HG03066 (cell line): ENCODE measurements at regions not wholly inside any gene's neighbourhood (a gene's known extent, or its start where the extent isn't known, plus 50 kb on each side); places are given as distances from the start of the nearest gene placed in this dataset.

ENCODE experiments used
- ATAC-seq: cut with Tn5 transposase; IDR thresholded peaks from one replicate; pipeline ENCODE4 v1.9.1; 2021; ENCODE audit warnings: low read depth; ENCODE audit not compliant: unreplicated experiment

DNA sequence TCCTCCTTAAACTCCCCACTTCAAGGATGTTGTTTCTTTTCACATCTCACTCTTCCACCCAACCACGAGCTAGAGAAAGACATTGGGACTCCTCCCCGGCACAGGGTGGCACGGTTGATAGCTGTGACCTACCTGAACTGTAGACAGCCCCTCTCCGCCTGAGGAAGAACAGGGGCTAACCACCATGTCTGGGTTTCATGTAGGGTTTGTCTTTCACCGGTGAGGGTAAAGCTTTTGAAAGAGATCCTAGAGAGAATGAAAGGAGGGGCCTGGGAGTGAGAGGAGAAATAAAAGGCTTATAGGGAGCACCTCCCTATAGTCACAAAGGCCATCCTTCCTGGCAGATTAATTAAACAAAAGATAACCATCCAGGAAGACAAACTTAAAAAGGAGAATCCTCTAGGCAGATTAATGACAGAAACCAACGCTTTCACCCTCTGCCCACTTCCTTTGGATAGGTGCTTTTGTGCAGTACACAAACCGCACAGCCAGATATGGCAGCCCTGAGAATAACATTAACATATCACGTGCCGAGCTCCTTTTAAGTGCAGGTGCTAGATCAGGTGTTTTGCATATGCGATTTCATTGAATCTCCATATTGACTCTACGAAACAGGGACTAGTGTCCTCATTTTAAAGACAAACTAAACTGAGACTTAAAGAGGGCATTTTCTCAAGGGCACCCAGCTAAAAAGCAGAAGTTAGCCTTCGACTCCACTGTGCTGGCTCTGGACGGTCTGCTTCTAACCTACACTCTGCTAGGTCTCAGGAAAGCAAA, 178.1 kb upstream of the RUNX1 start:
- peak; percentile 73 for ATAC-seq

GRCh38 chr21:35226328-35226727, 177.2 kb upstream of the RUNX1 start:
- no peak for ATAC-seq

DNA sequence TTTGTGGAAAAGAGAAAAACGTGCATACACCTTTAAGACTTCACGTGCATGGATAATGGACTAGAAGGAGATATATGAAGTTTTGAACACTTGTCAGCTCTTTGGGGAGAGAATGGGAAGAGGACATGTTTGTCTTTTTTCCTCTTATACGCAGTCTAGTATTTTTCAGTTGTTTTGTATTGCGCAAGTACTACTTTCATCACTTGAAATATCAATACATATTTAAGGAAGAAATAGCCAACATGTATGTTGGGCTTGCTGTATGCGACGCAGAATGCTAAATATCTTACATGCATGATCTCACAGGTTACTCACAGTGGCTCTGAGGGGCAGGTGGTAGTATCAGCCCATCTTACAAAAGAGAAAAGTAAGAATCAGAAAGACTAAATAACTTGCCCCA, 176.5 kb upstream of the RUNX1 start:
- no peak for ATAC-seq

- no peak for ATAC-seq
Measured at GRCh38 chr21:35223480-35224156, 174.5 kb upstream of the RUNX1 start.

DNA sequence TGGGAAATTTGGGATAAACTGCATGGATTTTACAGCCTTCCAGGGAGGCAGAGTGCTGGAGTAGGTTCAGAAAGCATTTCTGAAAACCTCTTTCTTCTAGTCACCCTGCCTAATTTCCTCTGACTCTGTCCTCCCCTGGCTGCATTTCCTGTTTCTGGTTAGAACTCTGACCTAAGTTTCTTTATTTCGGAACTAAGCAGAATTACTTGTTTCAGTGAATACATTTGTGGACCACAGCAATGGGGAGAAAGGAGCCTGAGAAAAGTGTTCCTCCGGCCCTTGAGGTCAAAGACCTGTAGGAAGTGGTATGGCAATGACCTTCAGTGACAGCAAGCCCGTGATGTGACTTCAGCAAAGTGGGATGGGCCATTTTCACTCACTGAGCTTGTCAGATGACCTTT, 173.4 kb upstream of the RUNX1 start:
- no peak for ATAC-seq

DNA sequence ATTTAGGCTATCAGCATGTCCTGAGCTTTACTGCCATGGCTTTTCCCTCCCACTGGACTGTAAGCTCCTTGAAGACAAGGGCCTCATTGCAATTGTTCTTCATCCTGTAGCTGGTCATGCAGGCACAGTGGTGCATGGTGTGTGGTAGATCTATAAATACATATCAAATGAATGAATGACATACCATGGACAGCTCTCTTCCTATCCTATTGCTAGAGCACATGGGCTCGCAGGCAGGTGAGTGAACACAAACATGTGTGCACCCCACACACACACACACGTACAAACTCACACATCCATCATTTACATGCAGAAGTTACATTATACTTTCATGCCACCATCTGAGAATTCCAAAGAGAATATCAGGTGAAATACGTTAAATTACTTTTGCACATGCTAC, 172.9 kb upstream of the RUNX1 start:
- ATAC-seq, result no peak

DNA sequence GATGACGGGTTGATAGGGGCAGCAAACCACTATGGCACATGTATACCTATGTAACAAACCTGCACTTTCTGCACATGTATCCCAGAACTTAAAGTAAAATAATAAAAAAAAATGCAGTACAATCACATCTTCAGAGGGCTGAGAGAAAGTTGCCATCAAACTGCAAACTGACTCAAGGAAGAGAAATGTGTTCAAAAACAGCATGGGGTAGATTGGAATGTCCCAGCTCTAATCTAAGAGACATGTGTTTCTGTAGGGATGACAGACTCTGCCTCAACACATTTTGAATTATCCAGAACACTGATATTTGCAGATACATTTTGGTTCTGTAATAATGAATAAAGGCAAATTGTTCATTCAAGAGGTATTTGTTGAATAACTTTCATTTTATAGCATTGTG, 171.2 kb upstream of the RUNX1 start:
- ATAC-seq, result no peak

DNA sequence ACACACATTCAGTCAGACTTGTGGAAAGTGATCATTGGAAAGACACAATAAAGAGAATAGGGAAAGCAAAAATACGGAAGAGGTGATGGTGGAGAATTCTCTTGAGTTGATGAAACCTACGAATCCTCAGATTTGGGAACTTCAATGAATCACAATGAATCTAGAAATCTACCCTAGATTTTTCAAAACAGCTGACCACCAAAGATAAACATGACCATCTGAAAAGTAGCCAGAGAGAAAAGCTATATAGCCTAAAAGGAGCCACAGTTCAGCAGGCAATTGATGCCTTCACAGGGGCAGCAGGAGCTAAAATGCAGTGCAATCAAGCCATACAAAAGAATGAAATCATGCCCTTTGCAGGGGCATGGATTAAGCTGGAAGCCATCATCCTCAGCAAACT, 170.6 kb upstream of the RUNX1 start:
- ATAC-seq, result no peak

- no peak for ATAC-seq
Measured at GRCh38 chr21:35219291-35219690, 170.2 kb upstream of the RUNX1 start.

DNA sequence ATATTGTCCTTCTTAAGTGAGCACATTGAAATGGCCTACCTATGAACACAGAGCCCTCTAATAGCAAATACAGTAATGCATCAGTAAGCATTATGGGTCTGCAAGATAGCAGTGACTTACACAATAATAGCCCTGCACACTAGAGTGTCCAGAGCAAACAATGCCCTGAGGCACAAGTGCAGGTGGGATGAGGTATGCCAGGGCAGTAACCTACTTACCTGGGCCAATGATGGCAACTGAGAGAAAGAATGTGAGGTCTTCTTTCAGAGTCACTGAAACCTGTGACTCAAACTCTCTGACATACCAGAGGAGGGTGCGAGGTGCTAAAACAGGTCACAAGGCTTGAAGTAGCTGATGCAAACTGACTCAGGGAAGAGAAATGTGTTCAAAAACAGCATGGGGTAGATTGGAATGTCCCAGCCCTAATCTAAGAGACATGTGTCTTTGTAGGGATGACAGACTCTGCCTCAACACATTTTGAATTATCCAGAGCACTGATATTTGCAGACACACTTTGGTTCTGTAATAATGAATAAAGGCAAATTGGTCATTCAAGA, 168.5 kb upstream of the RUNX1 start:
- no peak for ATAC-seq

- no peak for ATAC-seq
Measured at GRCh38 chr21:35216996-35217395, 167.9 kb upstream of the RUNX1 start.

GRCh38 chr21:35215870-35216269, 166.8 kb upstream of the RUNX1 start:
- no peak for ATAC-seq

GRCh38 chr21:35212393-35213127, 163.5 kb upstream of the RUNX1 start:
- ATAC-seq, result no peak

DNA sequence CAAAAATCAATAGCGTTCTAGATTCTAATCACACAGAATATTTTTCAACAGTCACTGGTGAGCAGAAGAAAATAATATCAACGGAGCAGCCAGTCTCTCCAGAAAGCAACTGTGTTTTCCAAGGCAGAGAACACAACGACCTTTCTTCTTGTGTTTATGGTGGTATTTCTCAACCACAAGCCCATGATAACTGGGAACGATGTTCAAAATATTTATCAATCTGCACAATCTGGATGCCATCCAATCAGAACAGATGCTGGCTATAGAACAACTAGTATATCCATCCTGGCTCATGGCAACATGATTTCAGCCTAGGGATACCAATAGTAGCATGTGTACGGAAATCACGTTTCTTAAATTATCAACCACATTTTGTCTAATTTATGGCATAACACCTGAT, 162.7 kb upstream of the RUNX1 start:
- ATAC-seq, result no peak

DNA sequence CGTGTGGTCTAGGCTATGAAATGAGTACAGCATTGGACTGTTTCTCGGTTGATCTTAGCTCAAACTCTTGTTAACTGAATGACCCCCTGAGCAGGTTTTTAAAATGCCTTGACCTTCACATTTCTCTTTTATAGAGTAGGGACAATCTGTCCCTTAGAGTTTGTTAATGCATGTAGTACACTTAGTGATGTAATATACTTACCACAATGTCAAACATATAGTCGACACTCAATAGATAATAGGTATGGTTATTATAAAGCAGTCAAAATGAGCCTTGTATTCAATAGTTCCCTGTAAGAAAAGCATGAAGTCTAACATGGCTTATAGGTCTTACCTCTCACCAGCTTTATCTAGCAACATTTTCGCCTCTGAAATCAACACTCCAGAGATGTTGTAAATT, 161.0 kb upstream of the RUNX1 start:
- ATAC-seq, result no peak

GRCh38 chr21:35208810-35209517, 159.9 kb upstream of the RUNX1 start:
- ATAC-seq, result no peak

GRCh38 chr21:35208104-35208503, 159.0 kb upstream of the RUNX1 start:
- no peak for ATAC-seq

DNA sequence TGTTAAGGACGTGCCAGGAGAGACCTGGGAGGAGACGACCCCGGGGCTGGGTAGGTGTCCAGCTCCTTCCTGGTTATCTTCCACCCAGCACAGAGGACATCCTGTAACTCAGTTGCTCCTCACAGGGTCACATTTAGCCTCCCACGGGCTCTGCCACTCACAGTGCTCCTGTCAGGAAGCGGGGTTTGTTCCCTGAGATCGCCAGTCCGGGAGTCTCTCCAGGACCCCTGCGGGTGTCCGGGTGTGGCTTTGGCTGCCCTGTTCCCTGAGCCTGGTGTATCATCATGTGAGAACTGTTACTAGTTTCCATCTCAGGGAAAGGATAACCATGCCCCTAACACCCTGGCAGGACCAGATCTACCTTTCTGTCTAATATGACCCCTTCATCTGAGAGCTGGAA, 158.2 kb upstream of the RUNX1 start:
- no peak for ATAC-seq

DNA sequence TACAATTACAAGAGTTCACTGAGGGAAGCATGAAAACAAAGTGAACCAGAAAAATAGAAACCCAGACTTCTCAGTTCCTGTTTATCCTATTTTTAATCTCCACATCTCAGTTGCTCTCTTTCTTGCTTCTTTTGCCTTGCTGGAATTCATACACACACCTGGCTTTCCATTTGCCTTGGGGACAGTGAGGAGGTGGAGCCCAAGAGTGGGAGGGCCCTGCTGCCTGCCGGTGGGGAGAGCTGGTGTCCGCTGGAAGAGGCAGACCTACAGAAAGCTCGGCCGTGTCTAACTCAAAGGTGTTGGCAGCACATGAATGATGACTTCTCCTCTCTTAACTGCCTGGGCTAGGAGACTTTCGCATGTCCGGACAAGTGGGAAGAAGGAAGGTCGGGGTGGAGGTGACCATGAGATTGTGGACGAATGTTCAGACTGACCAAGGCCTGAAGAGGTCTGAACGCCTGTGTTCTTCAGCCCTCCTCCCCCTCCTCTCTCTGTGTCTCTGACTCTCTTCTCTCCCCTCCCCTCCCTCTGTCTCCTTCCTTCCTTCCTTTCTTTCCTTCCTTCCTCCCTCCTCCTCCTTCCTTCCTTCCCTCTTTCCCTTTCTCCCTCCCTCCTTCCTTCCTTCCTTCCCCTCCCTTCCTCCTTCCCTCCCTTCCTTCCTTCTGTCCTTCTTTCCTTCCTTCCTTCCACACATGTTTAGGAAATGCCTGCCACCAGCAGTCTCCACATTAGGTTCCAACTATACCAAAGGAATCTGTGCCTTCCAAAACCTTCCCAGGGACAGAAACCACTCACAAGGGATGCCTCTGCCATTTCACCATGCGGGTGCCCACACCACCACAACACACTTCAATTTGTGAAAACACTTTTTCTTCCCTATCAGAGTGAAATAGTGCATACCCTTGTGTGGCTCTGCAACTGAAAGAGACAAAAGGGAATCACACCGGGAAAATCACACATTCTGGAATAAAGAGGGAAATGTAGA, 157.3 kb upstream of the RUNX1 start:
- ATAC-seq, result no peak
